H1 (cell line): ENCODE measurements at regions not wholly inside any gene's neighbourhood (a gene's known extent, or its start where the extent isn't known, plus 50 kb on each side); places are given as distances from the start of the nearest gene placed in this dataset.

Experiments
- CTCF ChIA-PET: fragments of 300-600 bp; sonication (Branson Sonifier 250); formaldehyde crosslinking; loops from one replicate; lab custom pipeline; 2021; ENCODE audit not compliant: partially characterized antibody; lab: Charles Lee
- POLR2A ChIA-PET: fragments of 300-600 bp; sonication (Branson Sonifier 250); formaldehyde crosslinking; loops from one replicate; lab custom pipeline; 2021; ENCODE audit warnings: inconsistent platforms; ENCODE audit not compliant: partially characterized antibody; lab: Charles Lee
- DNase-seq, 2 experiments: peaks; one replicate each; pipeline versions ENCODE4 v3.0.0 to v3.0.0-alpha.2; 2010 to 2022; ENCODE audit warnings: low spot score in 2 of 2, low read depth in 1 of 2, mixed read lengths in 1 of 2
- FAIRE-seq: peaks from 2 replicates; lab custom pipeline; 2011; peaks lifted over from hg19 to GRCh38; lab: Jason Lieb, UNC
- H2AFZ ChIP-seq: 2 replicates; pipeline ENCODE4 v1.8.1; 2012; ENCODE audit warnings: low read length, inconsistent platforms
- H2AK5ac ChIP-seq: 2 replicates; pipeline ENCODE4 v1.6.1; 2013; ENCODE audit warnings: low read depth, low read length
- H2BK120ac ChIP-seq: replicated peaks from 2 replicates; pipeline ENCODE3; 2013; ENCODE audit warnings: low read depth, low read length, inconsistent platforms
- H2BK12ac ChIP-seq: 2 replicates; pipeline ENCODE4 v1.6.1; 2013; ENCODE audit warnings: low read depth, low read length
- H2BK15ac ChIP-seq: 2 replicates; pipeline ENCODE4 v1.6.1; 2013; ENCODE audit warnings: low read length
- H2BK20ac ChIP-seq: 2 replicates; pipeline ENCODE4 v1.6.1; 2013; ENCODE audit warnings: low read length
- H2BK5ac ChIP-seq: 2 replicates; pipeline ENCODE4 v1.6.1; 2013; ENCODE audit warnings: low read depth, low read length
- H3K14ac ChIP-seq: 2 replicates; pipeline ENCODE4 v1.6.1; 2013; ENCODE audit warnings: inconsistent platforms; ENCODE audit not compliant: insufficient read length
- H3K18ac ChIP-seq: 2 replicates; pipeline ENCODE4 v1.6.1; 2013; ENCODE audit warnings: low read length; ENCODE audit errors: extremely low read depth
- H3K23ac ChIP-seq: 2 replicates; pipeline ENCODE4 v1.6.1; 2013; ENCODE audit warnings: inconsistent platforms; ENCODE audit not compliant: insufficient read length
- H3K23me2 ChIP-seq: 2 replicates; pipeline ENCODE4 v1.6.1; 2013; ENCODE audit warnings: low read depth, low read length
- H3K27ac ChIP-seq: 2 replicates; pipeline ENCODE4 v1.6.1; 2011; ENCODE audit warnings: low read depth, low read length, inconsistent platforms
- H3K27me3 ChIP-seq, 4 experiments: replicated peaks in 1 of 4; 1 replicate in 1 of 4; 2 replicates in 3 of 4; pipeline versions ENCODE4 v1.6.1 to v1.8.1; 2011 to 2013; ENCODE audit warnings: low read length in 3 of 4, mild to moderate bottlenecking in 3 of 4, inconsistent platforms in 2 of 4, mixed read lengths in 2 of 4, moderate library complexity in 1 of 4; ENCODE audit not compliant: control insufficient read depth in 3 of 4, insufficient read depth in 3 of 4; ENCODE audit errors: extremely low read depth in 1 of 4
- H3K36me3 ChIP-seq, 4 experiments: 2 replicates each; pipeline versions ENCODE4 v1.6.1 to v1.8.1; 2011 to 2013; ENCODE audit warnings: mild to moderate bottlenecking in 4 of 4, low read length in 3 of 4, moderate library complexity in 2 of 4, control low read depth in 1 of 4, inconsistent platforms in 1 of 4; ENCODE audit not compliant: insufficient read depth in 4 of 4, control insufficient read depth in 2 of 4
- H3K4ac ChIP-seq: replicated peaks from 2 replicates; pipeline ENCODE3; 2013; ENCODE audit warnings: low read length, low read depth, mixed read lengths, inconsistent platforms; ENCODE audit not compliant: insufficient read length
- H3K4me1 ChIP-seq, 4 experiments: replicated peaks in 1 of 4; 1 replicate in 1 of 4; 2 replicates in 3 of 4; pipeline versions ENCODE4 v1.6.1 to v1.8.1; 2011 to 2013; ENCODE audit warnings: low read length in 3 of 4, inconsistent platforms in 2 of 4, mixed read lengths in 1 of 4; ENCODE audit not compliant: insufficient read depth in 4 of 4, control insufficient read depth in 3 of 4
- H3K4me2 ChIP-seq, 2 experiments: 2 replicates each; pipeline versions ENCODE4 v1.6.1 to v1.8.1; 2011 to 2013; ENCODE audit warnings: low read depth in 2 of 2, low read length in 2 of 2, control low read depth in 1 of 2, inconsistent platforms in 1 of 2, mild to moderate bottlenecking in 1 of 2; ENCODE audit not compliant: insufficient read depth in 1 of 2
- H3K4me3 ChIP-seq, 4 experiments: fragments of 200-600, 300-600 bp in 1 of 4; sonication (generic), shearing (Covaris generic), sonication (Bioruptor Twin) in 1 of 4; 2 replicates each; pipeline versions ENCODE4 v1.5.1 to v1.8.1; 2011 to 2016; ENCODE audit warnings: low read length in 4 of 4, low read depth in 3 of 4, control low read depth in 2 of 4, inconsistent platforms in 2 of 4, mild to moderate bottlenecking in 2 of 4, mixed read lengths in 1 of 4, moderate library complexity in 1 of 4; ENCODE audit not compliant: insufficient read depth in 2 of 4; ENCODE audit errors: extremely low read depth in 1 of 4
- H3K56ac ChIP-seq: replicated peaks from 2 replicates; pipeline ENCODE3; 2013; ENCODE audit warnings: low read depth, mild to moderate bottlenecking, mixed read lengths, low read length, inconsistent platforms; ENCODE audit not compliant: insufficient read length
- H3K79me1 ChIP-seq: 2 replicates; pipeline ENCODE4 v1.6.1; 2013; ENCODE audit warnings: low read depth, low read length, control low read depth
- H3K79me2 ChIP-seq, 2 experiments: 2 replicates each; pipeline versions ENCODE4 v1.6.1 to v1.8.1; 2012 to 2013; ENCODE audit warnings: low read length in 2 of 2, mild to moderate bottlenecking in 2 of 2, inconsistent platforms in 1 of 2; ENCODE audit not compliant: insufficient read depth in 2 of 2, control insufficient read depth in 1 of 2
- H3K9ac ChIP-seq, 4 experiments: replicated peaks in 1 of 4; 1 replicate in 1 of 4; 2 replicates in 3 of 4; pipeline versions ENCODE4 v1.6.1 to v1.8.1; 2011 to 2013; ENCODE audit warnings: low read depth in 3 of 4, low read length in 3 of 4, control low read depth in 2 of 4, mild to moderate bottlenecking in 2 of 4, moderate library complexity in 2 of 4, inconsistent platforms in 1 of 4; ENCODE audit errors: extremely low read depth in 1 of 4
- H3K9me3 ChIP-seq, 2 experiments: 2 replicates each; pipeline versions ENCODE4 v1.6.1 to v1.8.1; 2012 to 2013; ENCODE audit warnings: mild to moderate bottlenecking in 2 of 2, moderate library complexity in 2 of 2, control low read depth in 1 of 2, inconsistent platforms in 1 of 2, low read depth in 1 of 2, low read length in 1 of 2, mixed read lengths in 1 of 2; ENCODE audit not compliant: insufficient read depth in 2 of 2
- H4K20me1 ChIP-seq, 2 experiments: replicated peaks in 1 of 2; 2 replicates each; pipeline versions ENCODE3 to v1.8.1; 2011 to 2013; ENCODE audit warnings: inconsistent platforms in 2 of 2, low read length in 2 of 2, mild to moderate bottlenecking in 1 of 2; ENCODE audit not compliant: insufficient read depth in 2 of 2, control insufficient read depth in 1 of 2
- H4K5ac ChIP-seq: 2 replicates; pipeline ENCODE4 v1.6.1; 2013; ENCODE audit warnings: low read length, low read depth, mixed read lengths, inconsistent platforms; ENCODE audit not compliant: insufficient read length
- H4K8ac ChIP-seq: 2 replicates; pipeline ENCODE4 v1.8.0; 2013; ENCODE audit warnings: mild to moderate bottlenecking, moderate library complexity, low read length, inconsistent platforms; ENCODE audit not compliant: insufficient read depth; ENCODE audit errors: extremely low read depth
- H4K91ac ChIP-seq: replicated peaks from 2 replicates; pipeline ENCODE3; 2013; ENCODE audit warnings: low read length, mixed read lengths, inconsistent platforms; ENCODE audit not compliant: insufficient read length
- CHD1 ChIP-seq: IDR thresholded peaks from 2 replicates; pipeline ENCODE4 v1.6.1; 2012; ENCODE audit warnings: low read depth, low read length, improper control_type of control experiment
- CREB1 ChIP-seq: IDR thresholded peaks from 2 replicates; pipeline ENCODE4 v1.6.1; 2012; ENCODE audit warnings: inconsistent platforms
- CTCF ChIP-seq, 3 experiments: IDR thresholded peaks; 1 replicate in 2 of 3; 2 replicates in 1 of 3; pipeline versions ENCODE4 v1.5.1 to v1.6.1; 2011; ENCODE audit warnings: low read length in 3 of 3, mild to moderate bottlenecking in 3 of 3, inconsistent platforms in 2 of 3, low read depth in 1 of 3, moderate library complexity in 1 of 3; ENCODE audit not compliant: insufficient read depth in 1 of 3; ENCODE audit errors: control extremely low read depth in 1 of 3
- JUND ChIP-seq: IDR thresholded peaks from 2 replicates; pipeline ENCODE4 v1.6.1; 2011; ENCODE audit warnings: mild to moderate bottlenecking, improper control_type of control experiment, low read length
- NANOG ChIP-seq: IDR thresholded peaks from 2 replicates; pipeline ENCODE4 v1.6.1; 2011; ENCODE audit warnings: low read length, low read depth, mild to moderate bottlenecking, inconsistent platforms; ENCODE audit not compliant: insufficient read depth, poor library complexity, severe bottlenecking
- NRF1 ChIP-seq: IDR thresholded peaks from 2 replicates; pipeline ENCODE4 v1.6.1; 2011; ENCODE audit warnings: mild to moderate bottlenecking, low read depth, low read length, improper control_type of control experiment
- SP2 ChIP-seq: IDR thresholded peaks from 2 replicates; pipeline ENCODE4 v1.6.1; 2012; ENCODE audit warnings: mild to moderate bottlenecking, low read length, inconsistent platforms
- TCF12 ChIP-seq: IDR thresholded peaks from 2 replicates; pipeline ENCODE4 v1.6.1; 2011; ENCODE audit warnings: low read depth, mild to moderate bottlenecking, low read length
- USF2 ChIP-seq: IDR thresholded peaks from 2 replicates; pipeline ENCODE4 v1.6.1; 2011; ENCODE audit warnings: low read length, improper control_type of control experiment
- YY1 ChIP-seq: IDR thresholded peaks from 2 replicates; pipeline ENCODE4 v1.6.1; 2011; ENCODE audit warnings: low read depth, mild to moderate bottlenecking, low read length
- WGBS, 2 experiments: shearing (Covaris generic) in 1 of 2; methylation state at CpG; one replicate each; pipeline versions ENCODE4 v1.1.6 to v1.1.7; 2013 to 2015; ENCODE audit warnings: low lambda C conversion rate in 2 of 2, mixed read lengths in 2 of 2, inconsistent platforms in 1 of 2, low coverage in 1 of 2, missing lambda C conversion rate in 1 of 2; ENCODE audit not compliant: insufficient replicate concordance in 2 of 2, insufficient coverage in 1 of 2, insufficient read length in 1 of 2; ENCODE audit errors: extremely low coverage in 1 of 2, missing lambda C conversion rate in 1 of 2; 5-methylcytosine and 5-hydroxymethylcytosine counted together
- TF ChIP-seq, protein P1 (sequence below): IDR thresholded peaks from 2 replicates; pipeline ENCODE4 v1.6.1; 2012; ENCODE audit warnings: inconsistent platforms

GRCh38 chr9:135242406-135242805 is 154.9 kb downstream of the OLFM1 start:
- peak overlapping the region; percentile 96; the same call in 1 of the 2 replicates for H2BK12ac ChIP-seq
- no peaks in the 10 kb centered on the region for H3K79me2 ChIP-seq
- no peaks in the 10 kb centered on the region for H3K9me3 ChIP-seq
- no peak overlapping the region for H3K18ac ChIP-seq
- FAIRE-seq (no peak), DNase-seq (no peak)
- H3K27me3 ChIP-seq = no peaks in the 10 kb centered on the region
- H2BK120ac ChIP-seq = no peak overlapping the region
- no peak overlapping the region for H3K27ac ChIP-seq
- no peak overlapping the region for H2AFZ ChIP-seq
- peak overlapping the region; percentile 47 for H3K4ac ChIP-seq
- H2BK5ac ChIP-seq = no peak overlapping the region
- H3K23me2 ChIP-seq = no peaks in the 10 kb centered on the region
- H4K20me1 ChIP-seq = no peaks in the 10 kb centered on the region
- no peak overlapping the region for H4K5ac ChIP-seq
- no peak overlapping the region for H3K14ac ChIP-seq
- peak overlapping the region; percentile 26 for H4K91ac ChIP-seq
- H2BK15ac ChIP-seq = peak overlapping the region; percentile 61; the same call in 1 of the 2 replicates
- H3K4me3 ChIP-seq = no peak overlapping the region
- no peak overlapping the region for H3K56ac ChIP-seq
- no peaks in the 10 kb centered on the region for H3K79me1 ChIP-seq
- no peak overlapping the region for H2BK20ac ChIP-seq
- H3K4me1 ChIP-seq = no peaks in the 10 kb centered on the region; a peak in 1 of 7 replicates
- no peak overlapping the region for H4K8ac ChIP-seq
- no peak overlapping the region for H3K23ac ChIP-seq
- CTCF ChIA-PET = interaction anchor here (1.3 to 2.7 kb wide), 7 partner anchors 10 to 170 kb away, joined by 3 to 18 read pairs (median 5); no protein-coding TSS in a partner anchor
- H3K4me2 ChIP-seq = no peak overlapping the region
- WGBS, 2 experiments = 82% methylated on average over 9 of the region's 11 CpGs; no CpG with 5 or more reads in 1 of the 2 experiments
- POLR2A ChIA-PET = no interaction called here
- no peak overlapping the region for H3K9ac ChIP-seq
- H2AK5ac ChIP-seq = no peak overlapping the region
- H3K36me3 ChIP-seq = no peaks in the 10 kb centered on the region
- TF ChIP-seq NRF1 = no peak
- no peak for TF ChIP-seq CREB1
- no peak for TF ChIP-seq NANOG
- no peak for TF ChIP-seq TCF12
- no peak for TF ChIP-seq SP2
- no peak for TF ChIP-seq USF2
- no peak for TF ChIP-seq CTCF (IDR thresholded peaks at IDR 0.05; ENCODE audit: control extremely low read depth in 1 of 3, insufficient read depth in 1 of 3, low read depth in 1 of 3, low read length in 3 of 3)
- no peak for TF ChIP-seq CHD1
- TF ChIP-seq, protein P1, sequence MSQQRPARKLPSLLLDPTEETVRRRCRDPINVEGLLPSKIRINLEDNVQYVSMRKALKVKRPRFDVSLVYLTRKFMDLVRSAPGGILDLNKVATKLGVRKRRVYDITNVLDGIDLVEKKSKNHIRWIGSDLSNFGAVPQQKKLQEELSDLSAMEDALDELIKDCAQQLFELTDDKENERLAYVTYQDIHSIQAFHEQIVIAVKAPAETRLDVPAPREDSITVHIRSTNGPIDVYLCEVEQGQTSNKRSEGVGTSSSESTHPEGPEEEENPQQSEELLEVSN = no peak
- no peak for TF ChIP-seq YY1
- TF ChIP-seq JUND = no peak
